ENCODE measurements at regions not wholly inside any gene's neighbourhood (a gene's known extent, or its start where the extent isn't known, plus 50 kb on each side); places are given as distances from the start of the nearest gene placed in this dataset.
"Not testable (repeated sequence)": the region's sequence is repeated elsewhere in the genome, so short reads cannot be mapped to it uniquely, and the experiment has no call there.

- TF ChIP-seq CTCF, POLR2A (IDR thresholded peaks at IDR 0.05): not testable (repeated sequence)
These were observed 454.2 kb upstream of the CCDC196 start for GRCh38 chr14:66031981-66032380.
